HepG2 (cell line): ENCODE measurements at regions not wholly inside any gene's neighbourhood (a gene's known extent, or its start where the extent isn't known, plus 50 kb on each side); places are given as distances from the start of the nearest gene placed in this dataset.

ENCODE experiments used
- ATAC-seq: fragments of 200-7000 bp; cut with Tn5 transposase; 3 replicates; pipeline ENCODE4 v1.9.1; 2020; ENCODE audit warnings: mild to moderate bottlenecking, moderate library complexity
- BruUV-seq: library from RNA; stranded (reverse); fragments of 400-500 nt; replicated peaks from 2 replicates; lab custom pipeline; 2021; lab: Mats Ljungman, UMichigan
- CTCF ChIA-PET: fragments of 300-600 bp; formaldehyde crosslinking; extraction: SDS; loops from one replicate; lab custom pipeline; 2021; ENCODE audit warnings: low total read pairs, inconsistent platforms, low intra/inter-chr PET ratio; lab: Yijun Ruan, JAX
- POLR2A ChIA-PET: fragments of 350-600 bp; sonication (Branson Sonifier 250); formaldehyde crosslinking; loops from one replicate; lab custom pipeline; 2020; ENCODE audit warnings: antibody characterized with exemption, inconsistent platforms; lab: Yijun Ruan, JAX
- DNase-seq: peaks from one replicate; pipeline ENCODE4 v3.0.0-alpha.2; 2015; ENCODE audit warnings: low spot score
- FAIRE-seq: peaks from 3 replicates; lab custom pipeline; 2011; peaks lifted over from hg19 to GRCh38; lab: Jason Lieb, UNC
- H2AFZ ChIP-seq: one replicate; pipeline ENCODE4 v1.6.1; 2011; ENCODE audit warnings: low read length, inconsistent platforms
- H3K27ac ChIP-seq: fragments of 300-600 bp; 3 replicates; pipeline ENCODE4 v1.8.0; 2011; ENCODE audit warnings: mixed run types, mild to moderate bottlenecking, mixed read lengths, low read length, inconsistent platforms; ENCODE audit not compliant: insufficient read depth; ENCODE audit errors: extremely low read length
- H3K27me3 ChIP-seq, 2 experiments: fragments of 200-600 bp in 1 of 2; 2 replicates in 1 of 2; 3 replicates in 1 of 2; pipeline versions ENCODE4 v1.6.0 to v1.8.0; 2011; ENCODE audit warnings: low read length in 2 of 2, mild to moderate bottlenecking in 2 of 2, moderate library complexity in 2 of 2, inconsistent platforms in 1 of 2; ENCODE audit not compliant: insufficient read depth in 2 of 2, control insufficient read depth in 1 of 2
- H3K36me3 ChIP-seq, 2 experiments: fragments of 200-600 bp in 1 of 2; replicated peaks in 1 of 2; 2 replicates in 1 of 2; 3 replicates in 1 of 2; pipeline versions ENCODE4 v1.5.1 to v1.8.0; 2011; ENCODE audit warnings: low read length in 2 of 2, inconsistent platforms in 1 of 2; ENCODE audit not compliant: insufficient read depth in 2 of 2, control insufficient read depth in 1 of 2
- H3K4me1 ChIP-seq: 2 replicates; pipeline ENCODE4 v1.5.1; 2012; ENCODE audit warnings: low read length, inconsistent platforms; ENCODE audit not compliant: insufficient read depth
- H3K4me2 ChIP-seq: 2 replicates; pipeline ENCODE4 v1.6.0; 2011; ENCODE audit warnings: low read depth, low read length, inconsistent platforms
- H3K4me3 ChIP-seq, 3 experiments: fragments of 200-600 bp in 1 of 3; sonication (generic), shearing (Covaris generic) in 1 of 3; replicated peaks in 1 of 3; 2 replicates each; pipeline ENCODE4 v1.5.1; 2011 to 2016; ENCODE audit warnings: low read length in 3 of 3, inconsistent platforms in 2 of 3, low read depth in 2 of 3, mild to moderate bottlenecking in 2 of 3, control low read depth in 1 of 3, mixed read lengths in 1 of 3; ENCODE audit not compliant: insufficient read depth in 1 of 3
- H3K79me2 ChIP-seq: one replicate; pipeline ENCODE4 v1.6.1; 2011; ENCODE audit warnings: low read length, inconsistent platforms; ENCODE audit not compliant: insufficient read depth
- H3K9ac ChIP-seq: 2 replicates; pipeline ENCODE4 v1.6.0; 2011; ENCODE audit warnings: mild to moderate bottlenecking, low read depth, low read length, inconsistent platforms; ENCODE audit not compliant: insufficient read depth
- H3K9me3 ChIP-seq: 2 replicates; pipeline ENCODE4 v1.5.1; 2012; ENCODE audit warnings: mild to moderate bottlenecking, low read length
- H4K20me1 ChIP-seq: 2 replicates; pipeline ENCODE4 v1.6.0; 2011; ENCODE audit warnings: inconsistent platforms, mild to moderate bottlenecking, low read length, moderate library complexity; ENCODE audit not compliant: insufficient read depth
- ATF4 ChIP-seq, 2 experiments: fragments of 450-650 bp in 1 of 2; sonication (generic) in 1 of 2; formaldehyde crosslinking; IDR thresholded peaks; 2 replicates each; pipeline versions ENCODE4 v1.5.0 to v1.8.0; 2020 to 2022; ENCODE audit warnings: mild to moderate bottlenecking in 1 of 2, missing genetic modification reagents in 1 of 2
- CBX5 ChIP-seq: sonication (generic); formaldehyde crosslinking; IDR thresholded peaks from 2 replicates; pipeline ENCODE4 v1.4.0; 2020; ENCODE audit warnings: missing genetic modification reagents, borderline replicate concordance
- E2F2 ChIP-seq: sonication (generic); formaldehyde crosslinking; IDR thresholded peaks from 2 replicates; pipeline ENCODE4 v1.4.0; 2020; ENCODE audit warnings: missing genetic modification reagents, borderline replicate concordance
- GABPB1 ChIP-seq: IDR thresholded peaks from 2 replicates; pipeline ENCODE4 v1.6.1; 2016; ENCODE audit warnings: mild to moderate bottlenecking, missing genetic modification reagents, moderate library complexity, missing compliant biosample characterization
- KDM2A ChIP-seq: sonication (generic); formaldehyde crosslinking; IDR thresholded peaks from 2 replicates; pipeline ENCODE4 v1.4.0; 2020; ENCODE audit warnings: low read depth, missing genetic modification reagents, borderline replicate concordance
- MLLT10 ChIP-seq: sonication (generic); formaldehyde crosslinking; IDR thresholded peaks from 2 replicates; pipeline ENCODE4 v1.4.0; 2020; ENCODE audit warnings: missing genetic modification reagents
- NFE2L2 ChIP-seq: fragments of 150-350 bp; IDR thresholded peaks from 2 replicates; pipeline ENCODE4 v1.6.1; 2014; ENCODE audit warnings: low read length
- NR2F2 ChIP-seq: IDR thresholded peaks from 2 replicates; pipeline ENCODE4 v1.6.1; 2012; ENCODE audit warnings: low read depth, inconsistent platforms, borderline replicate concordance
- SP2 ChIP-seq: sonication (generic); formaldehyde crosslinking; IDR thresholded peaks from 2 replicates; pipeline ENCODE4 v1.5.1; 2020; ENCODE audit warnings: mild to moderate bottlenecking, missing genetic modification reagents
- ZBTB3 ChIP-seq: sonication (generic); formaldehyde crosslinking; IDR thresholded peaks from 2 replicates; pipeline ENCODE4 v1.4.0; 2020; ENCODE audit warnings: low read depth, mild to moderate bottlenecking, moderate library complexity, missing genetic modification reagents, borderline replicate concordance
- ZBTB42 ChIP-seq: sonication (generic); formaldehyde crosslinking; IDR thresholded peaks from 2 replicates; pipeline ENCODE4 v1.5.0; 2020; ENCODE audit warnings: mild to moderate bottlenecking, missing genetic modification reagents
- ZFP36 ChIP-seq: fragments of 150-350 bp; IDR thresholded peaks from 2 replicates; pipeline ENCODE4 v1.6.1; 2018; ENCODE audit warnings: borderline replicate concordance, low read length, low read depth; ENCODE audit not compliant: partially characterized antibody
- ZNF224 ChIP-seq: sonication (generic); formaldehyde crosslinking; IDR thresholded peaks from 2 replicates; pipeline ENCODE4 v1.5.0; 2020; ENCODE audit warnings: mild to moderate bottlenecking, missing genetic modification reagents
- ZNF7 ChIP-seq: IDR thresholded peaks from 2 replicates; pipeline ENCODE4 v1.6.1; 2016; ENCODE audit warnings: missing biosample characterization, missing genetic modification reagents
- ZNF780A ChIP-seq: sonication (generic); formaldehyde crosslinking; IDR thresholded peaks from 2 replicates; pipeline ENCODE4 v1.8.0; 2022; ENCODE audit warnings: mild to moderate bottlenecking, missing genetic modification reagents, moderate library complexity
- ZNF782 ChIP-seq: sonication (generic); formaldehyde crosslinking; IDR thresholded peaks from 2 replicates; pipeline ENCODE4 v1.4.0; 2020; ENCODE audit warnings: missing genetic modification reagents, mild to moderate bottlenecking, borderline replicate concordance
- WGBS: methylation state at CpG from one replicate; pipeline ENCODE4 v1.1.6; 2017; ENCODE audit warnings: low lambda C conversion rate; 5-methylcytosine and 5-hydroxymethylcytosine counted together
- in situ Hi-C: cut with HindIII; loops from 2 replicates; pipeline ENCODE4 v1.10.0; 2017; ENCODE audit warnings: low pct_unique_long_range_greater_than_20kb; ENCODE audit not compliant: extremely low pct_ligation_motif_present
- intact Hi-C: fragments of 100-400 bp; cut with micrococcal nuclease; formaldehyde crosslinking; loops from one replicate; pipeline ENCODE4 v1.10.0; 2022; ENCODE audit not compliant: unreplicated experiment

DNA sequence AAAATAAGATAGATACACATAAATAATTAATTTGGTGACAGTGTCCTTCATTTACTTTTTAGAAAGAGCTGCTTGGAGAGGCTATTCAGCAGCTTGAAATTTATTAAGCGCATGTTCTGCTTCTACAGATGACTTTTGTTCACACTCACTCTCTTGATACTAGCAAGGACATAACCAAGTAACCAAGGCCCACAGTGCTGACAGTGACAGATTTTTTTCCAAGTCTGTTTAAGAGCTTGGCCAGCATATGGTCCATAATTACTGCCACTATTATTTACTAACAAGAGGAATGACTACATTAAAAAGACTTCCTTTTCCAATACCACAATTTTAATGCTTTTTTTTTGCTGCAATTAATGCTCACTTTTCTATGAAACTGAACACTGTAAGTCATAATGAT, 673.7 kb upstream of the MIR17HG start:
- 59% methylated on average over 1 of the region's 1 CpG for WGBS
- FAIRE-seq, result no peak

More for the DNA sequence above, 673.7 kb upstream of the MIR17HG start:
- Histone ChIP-seq H3K9ac (no peak overlapping the region), H3K79me2 (no peaks in the 10 kb centered on the region), H3K27me3 (no peaks in the 10 kb centered on the region), H3K4me2 (no peak overlapping the region), H3K36me3 (no peaks in the 10 kb centered on the region), H3K4me1 (no peaks in the 10 kb centered on the region), H4K20me1 (no peaks in the 10 kb centered on the region), H3K9me3 (peaks cover 17% of the 10 kb centered on the region; the same call in 1 of the 2 replicates), H2AFZ (no peak overlapping the region), H3K4me3 (no peak overlapping the region), H3K27ac (no peak overlapping the region)
- no TSS peak for BruUV-seq
- ChIA-PET CTCF (no interaction called here), POLR2A (no interaction called here)
- TF ChIP-seq NFE2L2, result no peak
- no peak for TF ChIP-seq SP2 (CRISPR knock-in tag)
- no peak for TF ChIP-seq ATF4 (CRISPR knock-in tag; IDR thresholded peaks at IDR 0.05)
- TF ChIP-seq MLLT10 (CRISPR knock-in tag), result no peak
- no peak for TF ChIP-seq E2F2 (CRISPR knock-in tag)
- no peak for TF ChIP-seq ZBTB42 (CRISPR knock-in tag)
- no peak for TF ChIP-seq ZNF782 (CRISPR knock-in tag)
- no peak for TF ChIP-seq KDM2A (CRISPR knock-in tag)
- no peak for TF ChIP-seq ZNF224
- TF ChIP-seq ZFP36, result no peak
- TF ChIP-seq NR2F2, result no peak
- TF ChIP-seq GABPB1, result no peak
- no peak for TF ChIP-seq ZBTB3 (CRISPR knock-in tag)
- TF ChIP-seq ZNF7 (CRISPR knock-in tag), result no peak
- no peak for TF ChIP-seq ZNF780A
- no peak for TF ChIP-seq CBX5 (CRISPR knock-in tag)
- DNase-seq (no peak), ATAC-seq (no peak)
- in situ Hi-C loops, result no loop called here
- intact Hi-C loops, result no loop called here
